GM19328 (cell line): ENCODE measurements at regions not wholly inside any gene's neighbourhood (a gene's known extent, or its start where the extent isn't known, plus 50 kb on each side); places are given as distances from the start of the nearest gene placed in this dataset.

Source experiments
- ATAC-seq: cut with Tn5 transposase; IDR thresholded peaks from one replicate; pipeline ENCODE4 v1.9.1; 2021; ENCODE audit warnings: mild to moderate bottlenecking, moderate library complexity; ENCODE audit not compliant: unreplicated experiment

DNA sequence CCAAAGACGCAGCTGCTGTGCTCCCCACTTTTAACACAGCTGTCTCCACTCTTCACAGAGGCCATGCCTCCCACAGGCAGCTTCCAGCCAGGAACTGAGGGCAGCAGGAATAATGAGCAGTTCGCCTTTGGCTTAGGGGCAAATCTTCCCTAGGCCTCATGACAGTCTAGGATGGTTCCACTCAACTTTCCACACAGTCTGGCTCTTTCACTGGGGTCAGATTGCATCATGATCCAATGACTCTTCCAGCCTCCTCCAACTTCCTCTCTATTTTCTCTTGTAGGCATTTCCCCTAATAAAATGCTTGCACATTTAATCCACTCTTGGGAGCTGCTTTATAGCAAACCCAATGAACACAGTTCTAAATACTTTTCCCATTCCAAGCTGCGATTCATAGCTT lies 271.6 kb upstream of the ATP2B1 start:
- no peak for ATAC-seq

DNA sequence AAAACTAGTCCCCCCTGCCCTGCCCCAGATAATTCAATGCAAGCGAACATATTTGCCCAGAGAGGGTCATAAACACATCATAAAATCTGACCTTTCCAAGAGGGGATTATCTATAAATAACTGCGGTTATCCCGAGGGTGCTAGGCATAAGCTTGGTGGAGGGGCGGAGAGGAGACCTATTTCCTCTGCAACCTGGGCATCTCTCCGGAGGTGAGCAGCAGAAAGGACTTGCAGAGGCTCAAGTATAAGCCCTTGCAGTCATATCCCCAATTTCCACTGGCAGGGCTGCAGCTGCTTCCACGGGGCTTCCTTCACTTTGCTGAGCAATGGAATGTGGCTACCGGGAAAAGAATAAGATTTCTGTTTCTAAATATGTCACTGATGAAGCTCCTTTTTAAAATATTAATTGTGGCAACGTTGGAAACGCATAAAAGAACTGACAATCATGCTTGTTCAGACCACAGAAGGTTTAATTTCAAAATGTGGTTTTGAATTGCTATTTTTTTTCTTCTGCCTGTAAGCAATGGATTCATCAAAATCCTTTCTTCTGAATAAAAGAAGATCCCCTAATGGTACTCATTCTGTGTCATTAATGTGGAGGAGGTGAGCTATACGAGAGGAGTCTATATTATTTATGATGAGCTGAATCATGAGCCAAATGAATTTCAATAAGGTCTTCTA lies 268.9 kb upstream of the ATP2B1 start:
- no peak for ATAC-seq

DNA sequence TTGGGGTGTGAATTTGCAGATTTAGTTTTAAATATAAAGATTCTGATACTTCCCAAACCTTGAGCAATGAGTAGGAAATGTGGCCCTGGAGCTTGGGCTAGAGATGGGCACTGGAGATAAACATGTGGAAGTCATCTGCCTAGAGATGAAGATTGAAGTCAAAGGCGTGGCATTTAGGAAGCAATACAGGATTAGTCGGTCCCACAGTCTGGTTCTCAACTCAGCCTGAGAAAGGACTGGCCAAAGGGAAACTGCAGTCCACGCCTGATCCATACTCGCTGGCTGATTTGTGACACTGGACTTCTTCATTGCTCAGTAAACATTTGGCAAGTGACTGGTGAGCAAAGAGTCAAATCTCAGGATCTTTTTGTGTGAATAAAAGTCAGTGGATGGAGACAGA lies 268.2 kb upstream of the ATP2B1 start:
- no peak for ATAC-seq

DNA sequence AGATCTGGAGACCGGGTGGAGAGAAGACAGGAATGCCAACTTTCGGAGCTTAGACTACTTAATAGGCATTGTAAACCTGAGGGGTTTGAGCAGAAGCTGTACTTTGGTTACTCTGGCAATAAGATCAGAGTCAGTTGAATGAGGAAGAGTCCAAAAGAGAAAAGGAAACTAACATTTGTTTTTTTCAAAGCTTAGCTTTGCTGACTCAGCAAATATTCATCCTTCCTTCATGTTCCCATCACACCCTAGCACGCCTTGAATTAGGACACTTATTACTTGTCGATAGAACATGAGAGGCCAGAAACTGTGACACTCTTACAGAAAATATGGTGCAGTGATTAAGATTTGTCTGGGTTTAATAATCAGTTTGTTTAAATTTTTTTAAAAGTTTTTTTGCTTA lies 266.9 kb upstream of the ATP2B1 start:
- no peak for ATAC-seq

DNA sequence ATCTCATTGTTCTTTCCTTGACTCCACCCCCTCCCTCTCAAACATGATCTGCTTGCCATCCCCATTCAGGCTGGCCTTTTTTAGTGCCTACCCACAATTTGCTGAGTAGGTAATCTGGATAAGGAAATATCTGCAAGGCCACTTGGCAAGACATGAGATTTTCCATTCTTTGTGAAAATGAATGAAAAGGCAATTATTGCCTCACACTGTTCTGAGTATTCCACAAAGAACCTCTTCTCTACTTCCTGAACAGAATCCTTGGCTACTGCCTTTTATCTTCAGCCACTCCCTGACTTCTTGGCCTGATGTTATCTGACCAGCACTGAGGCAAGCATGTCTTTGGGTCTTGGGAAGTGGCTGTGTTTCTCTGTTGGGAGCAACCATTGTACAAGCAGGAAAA lies 263.2 kb upstream of the ATP2B1 start:
- ATAC-seq = no peak

DNA sequence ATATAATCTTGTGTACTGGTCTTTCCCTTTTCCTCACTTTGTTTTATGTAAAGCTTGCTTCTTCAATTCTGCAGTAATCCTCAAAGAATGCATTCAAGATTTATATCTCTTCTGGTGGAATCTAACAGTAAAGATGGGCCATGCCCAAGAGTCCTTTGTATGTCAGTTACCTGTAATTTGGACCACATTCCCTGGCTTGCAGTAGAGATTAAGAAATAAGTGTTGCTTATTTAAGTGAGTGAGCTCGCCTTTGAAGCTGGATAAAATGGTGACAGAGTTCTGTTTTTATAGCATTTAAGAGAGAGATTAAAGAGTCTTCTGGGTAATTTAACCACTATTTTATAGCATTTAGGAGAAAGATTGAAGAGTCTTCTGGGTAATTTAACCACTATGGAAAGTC lies 262.1 kb upstream of the ATP2B1 start:
- ATAC-seq = no peak

DNA sequence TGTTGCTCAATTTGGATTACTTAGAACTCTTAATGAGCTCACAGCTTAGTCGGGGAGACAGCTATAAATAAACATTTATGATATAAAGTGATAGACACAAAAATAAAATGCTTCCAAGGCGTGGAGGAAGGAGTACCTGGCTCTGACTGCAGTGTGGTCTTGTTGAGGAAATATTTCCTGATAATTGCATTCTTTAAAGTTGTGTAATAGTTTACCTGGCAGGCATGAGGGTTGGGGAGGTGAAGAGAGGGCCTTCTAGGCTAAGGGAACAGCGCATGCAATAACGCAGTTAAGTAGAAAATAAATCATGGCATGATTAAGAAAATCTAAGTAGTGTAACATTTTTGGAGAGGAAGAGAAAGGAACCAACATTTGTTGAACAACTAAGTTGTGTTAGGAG lies 260.5 kb upstream of the ATP2B1 start:
- no peak for ATAC-seq

DNA sequence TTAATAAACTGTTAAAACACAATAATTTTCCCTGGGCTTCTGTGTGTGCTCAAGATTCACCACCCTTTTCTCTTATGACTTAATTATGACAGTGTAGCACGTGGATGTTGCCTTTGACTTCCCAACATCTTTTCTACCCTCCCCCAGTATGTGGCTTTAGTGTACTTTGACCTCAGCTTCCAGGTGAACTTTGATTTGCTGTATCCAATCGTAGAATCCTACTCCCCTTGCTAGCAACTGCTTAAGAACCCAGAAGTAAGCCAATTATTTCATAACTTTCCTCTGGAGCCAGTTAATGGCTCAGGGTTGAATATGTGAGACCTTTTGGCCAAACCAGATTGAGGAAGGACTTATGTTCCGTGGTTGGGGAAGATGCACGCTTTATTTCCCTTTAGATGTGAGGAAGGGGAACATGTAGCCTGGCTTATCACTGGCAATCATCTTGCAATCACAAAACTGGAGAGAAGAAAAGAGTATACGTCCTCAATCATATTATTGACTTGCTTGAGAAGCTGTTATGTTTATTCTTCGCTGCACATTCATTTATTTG lies 259.6 kb upstream of the ATP2B1 start:
- no peak for ATAC-seq

DNA sequence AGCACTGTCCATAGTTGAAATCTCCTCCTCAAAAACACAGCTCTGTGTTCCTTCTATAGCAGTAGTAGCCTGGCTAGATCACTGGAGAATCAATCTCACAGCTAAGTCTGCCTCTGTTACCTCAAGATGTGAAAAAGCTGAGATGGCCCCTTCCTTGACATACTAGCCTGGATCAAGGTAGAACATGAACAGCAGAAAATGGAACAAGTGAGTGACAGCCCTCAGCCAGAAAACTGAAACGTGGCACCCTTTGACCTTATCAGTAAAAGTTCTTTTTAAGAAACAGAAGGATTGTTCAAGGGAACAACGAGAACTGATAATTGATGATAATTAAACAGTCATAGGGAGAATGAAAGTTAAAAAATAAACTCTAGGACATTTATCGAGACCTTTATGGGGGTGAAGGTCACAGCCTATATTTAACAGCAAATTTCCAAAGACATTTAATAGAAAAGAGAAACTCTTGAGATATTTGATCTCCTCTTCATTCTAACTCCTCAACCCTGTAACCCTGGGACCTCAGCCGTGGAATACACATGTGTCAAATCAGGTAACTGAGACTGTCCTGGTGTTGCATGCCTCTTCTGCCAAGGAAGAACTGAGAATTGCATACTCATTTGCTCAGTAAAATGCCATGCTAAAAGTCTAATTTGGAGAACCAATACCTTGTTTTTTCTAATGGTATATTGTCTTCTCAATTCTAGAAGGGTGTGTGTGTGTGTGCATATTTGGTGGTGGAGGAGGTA lies 258.0 kb upstream of the ATP2B1 start:
- ATAC-seq = no peak

DNA sequence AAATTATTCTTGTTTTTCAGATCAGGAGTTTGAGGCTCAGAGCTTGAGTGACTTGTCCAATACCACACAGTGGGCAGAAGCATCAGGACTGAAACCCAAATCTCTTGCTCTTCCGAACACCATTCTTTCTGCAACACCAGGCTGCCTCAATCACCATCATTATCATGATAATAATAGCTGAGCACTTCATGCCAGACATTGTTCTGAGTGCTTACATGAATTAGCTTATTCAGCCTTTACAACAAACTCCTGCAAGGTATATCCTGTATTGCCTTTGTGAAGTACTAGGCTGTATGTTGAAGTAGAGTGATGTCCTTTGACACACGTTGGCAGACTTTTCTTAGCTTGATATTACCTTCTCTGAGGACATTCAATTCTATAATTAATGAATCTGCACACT lies 257.4 kb upstream of the ATP2B1 start:
- no peak for ATAC-seq

DNA sequence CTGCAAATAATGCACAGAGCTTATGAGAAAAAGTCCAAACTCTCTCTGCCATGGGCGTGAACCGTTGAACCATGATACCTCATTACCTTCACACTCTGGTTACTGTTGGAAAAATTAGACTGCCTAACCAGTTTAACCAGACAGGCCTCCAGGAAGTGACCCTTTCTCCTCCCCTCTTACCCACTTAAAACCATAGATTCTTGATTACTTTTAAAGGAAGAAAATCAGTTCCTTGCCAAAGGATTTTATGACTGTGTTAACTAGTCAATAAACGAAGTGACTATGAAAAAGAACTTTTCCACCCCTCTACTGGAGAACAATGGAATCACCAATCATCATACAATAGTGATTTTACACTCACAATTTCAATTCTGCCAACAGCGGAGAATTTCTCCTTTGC lies 254.0 kb upstream of the ATP2B1 start:
- ATAC-seq = no peak

DNA sequence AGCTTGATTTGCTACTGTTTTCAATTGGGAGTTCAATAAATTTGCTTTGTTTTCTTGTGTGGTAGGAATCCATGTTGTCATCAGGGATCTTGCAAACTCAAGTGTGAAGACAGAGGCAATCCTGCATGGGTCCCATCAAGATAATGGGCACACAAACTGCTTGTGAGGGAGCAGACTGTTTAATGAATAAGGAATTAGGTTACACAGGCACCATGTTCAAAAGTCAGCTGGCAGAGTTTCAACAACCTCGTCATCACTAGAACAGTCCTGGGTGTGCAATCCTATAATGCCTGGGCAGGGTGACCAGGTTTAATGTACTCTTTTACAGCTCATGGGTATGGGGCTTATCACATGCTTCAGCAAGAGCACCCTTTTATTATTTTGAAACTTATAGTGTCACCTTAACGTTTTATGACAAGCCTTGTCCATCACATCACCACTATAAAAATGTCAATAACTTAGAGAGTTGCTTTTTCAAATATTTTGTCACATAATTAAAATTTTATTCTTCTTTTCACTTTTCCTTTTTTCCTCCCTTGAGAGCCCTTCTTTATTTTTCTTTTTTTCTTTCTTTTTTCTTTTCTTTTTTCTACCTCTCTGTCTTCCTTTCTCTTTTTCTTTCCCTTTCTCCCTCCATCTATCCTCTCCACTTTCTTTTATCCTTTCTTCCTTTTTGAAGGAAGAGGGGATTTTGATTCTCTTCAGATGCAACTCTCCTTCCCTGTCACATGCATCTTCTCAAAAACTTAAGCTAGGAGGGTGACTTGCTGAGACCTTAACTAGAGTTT lies 252.2 kb upstream of the ATP2B1 start:
- ATAC-seq = no peak

DNA sequence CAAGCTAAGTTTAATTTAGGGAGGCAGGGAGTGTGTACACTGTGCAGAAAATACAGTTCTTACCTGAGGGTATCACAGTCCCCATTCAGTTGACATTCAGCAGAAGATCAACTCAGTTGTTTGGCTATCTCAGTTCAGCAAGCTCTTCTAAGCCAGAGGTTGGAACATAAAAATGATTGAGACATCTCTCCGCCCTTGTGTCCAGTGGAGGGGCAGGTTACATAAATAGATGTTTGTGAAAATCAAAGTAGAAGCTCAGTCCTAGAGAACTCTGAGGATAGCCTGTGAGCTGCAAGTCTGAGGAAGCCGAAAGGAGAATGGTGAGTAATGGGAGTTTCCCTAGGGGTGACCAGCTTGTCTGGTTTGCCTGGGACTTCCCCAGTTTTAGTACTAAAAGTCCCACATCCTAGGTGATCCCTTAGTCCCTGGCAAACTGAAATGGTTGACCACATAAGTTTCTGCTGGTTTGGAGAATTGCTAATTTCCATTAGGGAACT lies 251.4 kb upstream of the ATP2B1 start:
- ATAC-seq = peak; percentile 73

DNA sequence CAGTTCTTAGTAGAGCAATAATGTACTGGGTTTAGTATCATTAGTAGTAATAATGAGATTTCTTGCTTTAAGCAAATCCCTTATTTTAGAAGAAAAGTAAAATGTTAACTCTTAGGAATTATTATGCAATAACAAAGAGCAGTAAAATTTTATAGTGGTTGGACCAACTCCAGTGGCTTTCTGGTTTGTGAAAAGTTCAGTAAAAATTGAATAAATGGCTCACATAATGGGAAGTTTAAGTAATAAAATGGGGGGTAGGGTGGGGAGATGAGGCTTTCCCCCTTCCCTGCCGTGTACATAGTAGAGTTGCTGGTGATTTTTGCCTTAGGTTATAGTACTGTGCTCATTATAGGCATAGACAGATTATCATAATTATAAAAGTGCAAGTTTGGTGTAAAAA lies 250.5 kb upstream of the ATP2B1 start:
- ATAC-seq = no peak

DNA sequence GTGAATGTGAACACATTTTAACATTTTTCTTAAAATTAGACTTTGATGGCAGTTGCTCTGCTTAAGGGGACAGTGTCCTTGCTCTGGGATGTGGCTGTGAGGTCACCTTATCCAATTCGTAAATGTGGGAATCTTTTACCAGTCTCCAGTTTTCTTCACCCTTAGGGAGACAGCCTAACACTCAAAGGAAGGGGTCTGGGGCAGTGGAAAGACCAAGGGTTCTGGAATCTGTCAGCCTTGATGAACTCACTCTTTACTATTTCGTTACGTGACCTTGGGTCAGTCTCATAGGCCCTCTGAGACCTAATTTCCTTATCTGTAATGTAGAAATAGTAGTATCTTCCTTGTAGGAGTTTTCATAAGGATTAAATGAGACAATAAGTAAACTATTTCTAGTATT lies 245.6 kb upstream of the ATP2B1 start:
- ATAC-seq = no peak

DNA sequence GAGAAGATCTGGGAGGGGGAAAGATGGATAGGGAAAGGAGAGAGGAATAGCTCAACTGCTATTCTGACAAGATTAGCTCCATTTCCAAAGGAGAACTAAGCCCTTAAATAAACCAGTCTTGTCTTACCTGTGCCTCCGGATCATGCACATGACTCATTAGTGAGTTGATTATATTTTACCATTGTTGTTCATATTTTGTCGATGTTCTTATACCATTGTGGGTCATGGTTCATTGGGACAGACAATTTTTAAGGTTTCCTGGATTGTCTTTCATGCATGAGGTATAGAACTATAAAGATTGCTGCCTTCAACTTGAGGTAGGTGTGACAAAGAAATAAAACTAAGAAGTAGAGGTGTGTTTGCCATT lies 243.0 kb upstream of the ATP2B1 start:
- ATAC-seq = no peak

DNA sequence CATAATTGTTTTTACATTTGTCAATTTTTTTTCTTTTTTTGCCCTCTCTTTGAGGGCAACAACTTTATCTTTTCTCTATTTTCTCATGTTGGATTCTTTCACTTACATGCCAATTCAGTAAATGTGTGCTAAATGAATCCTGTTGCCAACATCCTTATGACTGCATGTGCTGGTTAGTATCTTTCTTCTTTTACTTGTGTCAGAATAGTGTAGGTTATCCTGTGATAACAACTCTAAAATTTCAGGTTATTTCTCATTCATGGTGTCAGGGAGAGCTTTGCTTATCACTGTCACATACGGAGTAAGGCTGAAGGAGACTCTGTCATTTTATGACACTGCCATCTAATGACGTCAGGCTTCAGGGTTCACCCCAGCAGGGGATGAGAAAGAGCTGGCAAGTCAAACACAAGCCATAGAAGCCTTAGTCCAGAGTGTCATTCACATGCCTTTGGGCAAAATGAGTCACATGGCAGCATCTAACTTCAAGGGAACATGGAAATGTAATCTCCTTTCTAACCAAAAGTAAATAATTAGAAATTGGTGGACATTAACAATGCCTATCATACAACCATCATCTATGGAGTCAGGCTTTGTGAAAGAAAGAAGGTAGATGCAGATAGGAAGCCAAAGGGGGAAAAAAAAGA lies 242.5 kb upstream of the ATP2B1 start:
- ATAC-seq = no peak

DNA sequence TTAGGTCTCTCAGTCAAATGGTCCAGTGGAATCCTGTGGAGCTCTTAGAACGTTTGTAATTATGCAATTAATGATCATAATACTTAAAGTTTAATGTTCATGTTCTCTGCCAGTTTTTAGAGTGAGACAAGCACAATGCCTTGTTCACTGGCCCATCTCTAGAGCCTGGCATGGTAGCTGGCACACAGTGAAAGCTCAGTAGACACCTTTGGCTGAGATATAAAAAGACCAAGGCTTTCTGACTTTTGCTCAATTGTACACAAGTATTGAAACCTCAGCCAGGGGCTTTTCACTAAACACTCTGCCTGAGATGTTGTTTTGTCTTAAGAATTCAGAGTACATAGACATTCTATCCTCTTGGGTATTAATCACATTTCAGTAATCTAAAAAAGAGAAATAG lies 241.8 kb upstream of the ATP2B1 start:
- ATAC-seq = peak; percentile 35

DNA sequence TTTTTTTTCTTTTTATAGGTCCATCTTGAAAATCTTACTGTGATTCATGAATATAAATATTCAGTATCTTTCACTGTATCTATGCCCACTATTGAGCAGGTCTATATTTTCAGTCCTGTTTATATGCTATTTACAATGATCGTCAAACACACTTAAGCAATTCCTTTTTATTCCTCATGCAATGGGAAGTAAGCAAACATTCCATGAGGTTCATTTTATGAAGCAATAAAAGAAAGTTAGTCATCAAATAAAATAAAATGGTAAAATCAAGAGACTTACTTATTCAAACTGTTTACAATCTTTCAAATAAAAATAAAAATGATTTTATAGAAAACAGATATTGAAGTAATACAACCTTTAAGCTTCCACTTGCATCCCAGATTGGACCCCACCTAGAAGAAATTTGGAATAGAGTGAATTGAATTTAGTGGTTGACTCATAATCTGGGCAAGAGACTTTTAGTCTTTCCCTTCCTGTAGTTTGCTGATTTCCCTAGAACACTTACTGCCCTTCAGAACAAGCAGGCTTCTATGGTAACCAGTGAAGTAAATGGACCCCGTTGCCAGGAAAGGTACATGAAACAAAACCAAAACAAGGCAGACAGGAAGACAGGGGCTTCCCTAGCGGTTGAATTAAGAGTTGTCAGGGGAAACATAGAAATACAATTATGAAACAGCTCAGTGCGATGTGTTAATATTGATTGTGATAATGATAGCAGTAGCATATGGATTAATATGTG lies 241.0 kb upstream of the ATP2B1 start:
- peak; percentile 88 for ATAC-seq
